GM12878 (cell line): ENCODE measurements at regions not wholly inside any gene's neighbourhood (a gene's known extent, or its start where the extent isn't known, plus 50 kb on each side); places are given as distances from the start of the nearest gene placed in this dataset.

Source experiments
- CREM ChIP-seq: IDR thresholded peaks from 2 replicates; pipeline ENCODE4 v1.6.1; 2014; ENCODE audit warnings: antibody characterized with exemption, low read depth
- CTCF ChIP-seq, 3 experiments: IDR thresholded peaks in 2 of 3; conservative IDR thresholded peaks in 1 of 3; 2 replicates each; pipeline ENCODE4 v1.5.1; 2011; ENCODE audit warnings: low read depth in 3 of 3, low read length in 3 of 3, mild to moderate bottlenecking in 3 of 3, control low read depth in 2 of 3, moderate library complexity in 2 of 3, inconsistent platforms in 1 of 3, mixed read lengths in 1 of 3; ENCODE audit not compliant: control insufficient read depth in 2 of 3, insufficient read depth in 1 of 3; ENCODE audit errors: extremely low read depth in 1 of 3
- IRF5 ChIP-seq: fragments of 450-650 bp; IDR thresholded peaks from 2 replicates; pipeline ENCODE4 v1.6.1; 2017; ENCODE audit warnings: borderline replicate concordance
- NBN ChIP-seq: fragments of 450-650 bp; IDR thresholded peaks from 2 replicates; pipeline ENCODE4 v1.6.1; 2016
- NRF1 ChIP-seq: conservative IDR thresholded peaks from 2 replicates; pipeline ENCODE4 v1.6.1; 2011; ENCODE audit warnings: mild to moderate bottlenecking, low read depth, low read length, improper control_type of control experiment
- SIN3A ChIP-seq: IDR thresholded peaks from 2 replicates; pipeline ENCODE4 v1.6.1; 2012; ENCODE audit warnings: low read depth, low read length, improper control_type of control experiment
- TF ChIP-seq, protein P1 (sequence below): fragments of 450-650 bp; formaldehyde crosslinking; IDR thresholded peaks from 2 replicates; pipeline ENCODE4 v1.5.0; 2022; ENCODE audit warnings: mild to moderate bottlenecking, missing genetic modification characterization
- TF ChIP-seq, protein P2 (sequence below): fragments of 450-650 bp; IDR thresholded peaks from 2 replicates; pipeline ENCODE4 v1.6.1; 2016; ENCODE audit warnings: mild to moderate bottlenecking

DNA sequence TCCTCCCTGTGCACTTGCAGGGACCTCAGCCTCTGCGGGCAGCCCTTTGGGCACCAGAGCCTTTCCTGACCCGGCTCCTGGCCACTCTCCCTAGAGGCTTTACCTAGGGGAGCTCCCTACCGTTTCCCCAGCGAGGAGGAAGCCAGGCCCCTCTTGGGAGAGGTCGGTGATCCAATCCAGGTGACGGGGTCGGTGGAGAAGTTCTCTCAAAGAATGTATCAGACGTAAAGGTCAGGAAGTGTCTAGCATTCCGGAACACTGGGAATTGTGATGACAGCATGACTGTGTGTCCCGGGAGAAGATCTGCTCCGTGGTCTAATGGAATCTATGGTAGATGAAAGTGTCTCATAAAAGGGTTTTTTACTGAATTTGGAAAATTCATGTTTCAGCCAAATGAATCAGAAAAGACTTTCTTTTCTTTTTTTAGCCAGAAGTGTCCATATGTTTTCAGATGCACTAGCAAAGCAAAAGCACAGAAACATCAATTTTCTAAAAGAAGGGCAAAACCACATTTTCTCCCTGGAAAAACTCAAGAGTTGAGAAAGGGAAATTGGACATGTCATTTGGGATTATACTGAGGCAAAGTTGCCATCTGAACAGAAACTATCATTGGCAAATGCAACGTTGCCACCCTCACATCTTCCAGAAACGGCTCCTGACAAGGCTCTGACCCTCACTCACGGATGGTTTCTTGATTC is 289.4 kb downstream of the THBS2 start (continued):
- TF ChIP-seq, protein P1, sequence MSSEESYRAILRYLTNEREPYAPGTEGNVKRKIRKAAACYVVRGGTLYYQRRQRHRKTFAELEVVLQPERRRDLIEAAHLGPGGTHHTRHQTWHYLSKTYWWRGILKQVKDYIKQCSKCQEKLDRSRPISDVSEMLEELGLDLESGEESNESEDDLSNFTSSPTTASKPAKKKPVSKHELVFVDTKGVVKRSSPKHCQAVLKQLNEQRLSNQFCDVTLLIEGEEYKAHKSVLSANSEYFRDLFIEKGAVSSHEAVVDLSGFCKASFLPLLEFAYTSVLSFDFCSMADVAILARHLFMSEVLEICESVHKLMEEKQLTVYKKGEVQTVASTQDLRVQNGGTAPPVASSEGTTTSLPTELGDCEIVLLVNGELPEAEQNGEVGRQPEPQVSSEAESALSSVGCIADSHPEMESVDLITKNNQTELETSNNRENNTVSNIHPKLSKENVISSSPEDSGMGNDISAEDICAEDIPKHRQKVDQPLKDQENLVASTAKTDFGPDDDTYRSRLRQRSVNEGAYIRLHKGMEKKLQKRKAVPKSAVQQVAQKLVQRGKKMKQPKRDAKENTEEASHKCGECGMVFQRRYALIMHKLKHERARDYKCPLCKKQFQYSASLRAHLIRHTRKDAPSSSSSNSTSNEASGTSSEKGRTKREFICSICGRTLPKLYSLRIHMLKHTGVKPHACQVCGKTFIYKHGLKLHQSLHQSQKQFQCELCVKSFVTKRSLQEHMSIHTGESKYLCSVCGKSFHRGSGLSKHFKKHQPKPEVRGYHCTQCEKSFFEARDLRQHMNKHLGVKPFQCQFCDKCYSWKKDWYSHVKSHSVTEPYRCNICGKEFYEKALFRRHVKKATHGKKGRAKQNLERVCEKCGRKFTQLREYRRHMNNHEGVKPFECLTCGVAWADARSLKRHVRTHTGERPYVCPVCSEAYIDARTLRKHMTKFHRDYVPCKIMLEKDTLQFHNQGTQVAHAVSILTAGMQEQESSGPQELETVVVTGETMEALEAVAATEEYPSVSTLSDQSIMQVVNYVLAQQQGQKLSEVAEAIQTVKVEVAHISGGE, result no peak
- TF ChIP-seq CREM (no peak), CTCF (IDR thresholded peaks at IDR 0.05 in 2 of 3, conservative IDR thresholded peaks at IDR 0.05 in 1 of 3; ENCODE audit: control insufficient read depth in 2 of 3, extremely low read depth in 1 of 3, insufficient read depth in 1 of 3, low read depth in 3 of 3, low read length in 3 of 3) (no peak), NBN (no peak), IRF5 (no peak), SIN3A (no peak), NRF1 (no peak)
- TF ChIP-seq, protein P2, sequence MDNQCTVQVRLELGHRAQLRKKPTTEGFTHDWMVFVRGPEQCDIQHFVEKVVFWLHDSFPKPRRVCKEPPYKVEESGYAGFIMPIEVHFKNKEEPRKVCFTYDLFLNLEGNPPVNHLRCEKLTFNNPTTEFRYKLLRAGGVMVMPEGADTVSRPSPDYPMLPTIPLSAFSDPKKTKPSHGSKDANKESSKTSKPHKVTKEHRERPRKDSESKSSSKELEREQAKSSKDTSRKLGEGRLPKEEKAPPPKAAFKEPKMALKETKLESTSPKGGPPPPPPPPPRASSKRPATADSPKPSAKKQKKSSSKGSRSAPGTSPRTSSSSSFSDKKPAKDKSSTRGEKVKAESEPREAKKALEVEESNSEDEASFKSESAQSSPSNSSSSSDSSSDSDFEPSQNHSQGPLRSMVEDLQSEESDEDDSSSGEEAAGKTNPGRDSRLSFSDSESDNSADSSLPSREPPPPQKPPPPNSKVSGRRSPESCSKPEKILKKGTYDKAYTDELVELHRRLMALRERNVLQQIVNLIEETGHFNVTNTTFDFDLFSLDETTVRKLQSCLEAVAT, result no peak
